ENCODE measurements at regions not wholly inside any gene's neighbourhood (a gene's known extent, or its start where the extent isn't known, plus 50 kb on each side); places are given as distances from the start of the nearest gene placed in this dataset.

DNA sequence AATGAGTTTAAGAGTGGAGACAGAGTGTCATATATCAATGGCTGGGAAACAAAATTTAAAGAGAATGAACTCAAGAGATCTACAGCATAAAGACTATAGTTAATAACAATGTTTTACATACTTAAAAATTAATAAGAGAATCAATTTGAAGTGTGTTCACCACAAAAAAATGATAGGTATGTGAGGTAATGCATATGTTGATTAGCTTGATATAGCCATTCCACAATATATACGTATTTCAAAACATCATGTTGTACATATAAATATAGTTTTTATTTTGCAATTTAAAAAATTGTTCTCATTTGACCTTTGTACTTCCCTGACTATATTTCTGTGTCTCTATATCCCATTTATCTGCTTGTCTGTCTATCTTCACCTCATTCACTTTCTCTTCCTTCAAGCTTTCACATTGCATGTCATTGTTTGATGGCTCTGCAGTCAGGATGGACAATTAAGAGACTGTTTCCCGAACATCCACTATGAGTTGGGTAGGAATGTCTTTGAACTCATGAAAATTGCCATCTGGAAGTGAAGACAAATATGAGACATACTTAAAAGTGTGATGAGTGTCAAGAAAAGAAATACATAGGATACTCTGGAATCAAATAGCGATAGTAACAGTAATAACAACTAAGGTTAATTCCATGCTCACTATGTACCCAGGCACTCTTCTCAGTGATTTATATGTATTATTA, 359.9 kb upstream of the ACTBL2 start:
- no peak overlapping the region for H3K4me3 ChIP-seq (ENCODE audit: low read depth, low read length)
- no peak for DNase-seq (ENCODE audit: low read depth, low spot score)
- ChIA-PET CTCF (interaction anchor here (1.3 kb wide), 1 partner anchor 63 kb away, joined by 5 read pairs; no protein-coding TSS in a partner anchor), POLR2A (interaction anchor here (0.8 to 1.2 kb wide), 3 partner anchors 26 to 618 kb away, joined by 3 to 4 read pairs (median 4); partner anchors contain the start of gene PLK2)
- TF ChIP-seq, protein P1, sequence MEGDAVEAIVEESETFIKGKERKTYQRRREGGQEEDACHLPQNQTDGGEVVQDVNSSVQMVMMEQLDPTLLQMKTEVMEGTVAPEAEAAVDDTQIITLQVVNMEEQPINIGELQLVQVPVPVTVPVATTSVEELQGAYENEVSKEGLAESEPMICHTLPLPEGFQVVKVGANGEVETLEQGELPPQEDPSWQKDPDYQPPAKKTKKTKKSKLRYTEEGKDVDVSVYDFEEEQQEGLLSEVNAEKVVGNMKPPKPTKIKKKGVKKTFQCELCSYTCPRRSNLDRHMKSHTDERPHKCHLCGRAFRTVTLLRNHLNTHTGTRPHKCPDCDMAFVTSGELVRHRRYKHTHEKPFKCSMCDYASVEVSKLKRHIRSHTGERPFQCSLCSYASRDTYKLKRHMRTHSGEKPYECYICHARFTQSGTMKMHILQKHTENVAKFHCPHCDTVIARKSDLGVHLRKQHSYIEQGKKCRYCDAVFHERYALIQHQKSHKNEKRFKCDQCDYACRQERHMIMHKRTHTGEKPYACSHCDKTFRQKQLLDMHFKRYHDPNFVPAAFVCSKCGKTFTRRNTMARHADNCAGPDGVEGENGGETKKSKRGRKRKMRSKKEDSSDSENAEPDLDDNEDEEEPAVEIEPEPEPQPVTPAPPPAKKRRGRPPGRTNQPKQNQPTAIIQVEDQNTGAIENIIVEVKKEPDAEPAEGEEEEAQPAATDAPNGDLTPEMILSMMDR (IDR thresholded peaks at IDR 0.05; ENCODE audit: insufficient read depth, low read length, missing control alignments): no peak

DNA sequence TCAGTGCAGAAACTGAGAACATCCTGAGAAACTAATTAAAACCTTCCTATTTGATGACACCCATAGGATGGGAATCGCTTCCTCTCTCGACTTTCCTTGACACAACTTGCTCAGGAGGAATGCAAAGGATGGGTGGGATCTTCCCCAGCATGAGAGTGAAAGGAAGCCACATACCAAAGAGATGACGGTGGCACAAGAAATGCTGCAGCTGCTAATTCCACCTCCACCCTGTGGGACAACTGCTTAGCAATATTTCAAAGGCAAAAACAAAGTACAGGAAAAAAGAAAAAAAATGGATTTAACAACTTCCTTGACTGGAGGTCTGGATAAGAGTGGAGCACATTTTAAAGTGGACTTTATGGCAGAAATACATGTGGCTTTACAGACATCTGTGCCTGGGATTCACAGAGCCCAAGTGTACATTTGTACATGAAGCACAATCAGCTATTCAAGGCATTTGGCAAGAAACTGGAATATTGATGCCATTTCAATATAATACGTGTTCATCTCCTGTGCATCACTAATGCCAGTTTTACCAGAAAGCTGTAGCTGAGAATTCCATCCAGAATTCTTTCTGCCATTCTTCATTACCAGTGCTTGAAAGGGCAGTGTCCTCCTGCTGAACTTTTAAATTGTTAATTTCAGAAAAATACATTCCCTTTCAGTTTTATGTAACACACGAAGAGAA, 359.2 kb upstream of the ACTBL2 start:
- peak; percentile 97 for DNase-seq (ENCODE audit: low read depth, low spot score)
- POLR2A ChIA-PET: interaction anchor here (0.6 to 1.2 kb wide), 5 partner anchors 18 to 618 kb away, joined by 3 to 4 read pairs (median 3); partner anchors contain the start of gene PLK2
- TF ChIP-seq, protein P1 (IDR thresholded peaks at IDR 0.05; ENCODE audit: insufficient read depth, low read length, missing control alignments): no peak
- CTCF ChIA-PET: interaction anchor here (1.3 kb wide), 1 partner anchor 63 kb away, joined by 5 read pairs; no protein-coding TSS in a partner anchor
- H3K4me3 ChIP-seq (ENCODE audit: low read depth, low read length): no peak overlapping the region

DNA sequence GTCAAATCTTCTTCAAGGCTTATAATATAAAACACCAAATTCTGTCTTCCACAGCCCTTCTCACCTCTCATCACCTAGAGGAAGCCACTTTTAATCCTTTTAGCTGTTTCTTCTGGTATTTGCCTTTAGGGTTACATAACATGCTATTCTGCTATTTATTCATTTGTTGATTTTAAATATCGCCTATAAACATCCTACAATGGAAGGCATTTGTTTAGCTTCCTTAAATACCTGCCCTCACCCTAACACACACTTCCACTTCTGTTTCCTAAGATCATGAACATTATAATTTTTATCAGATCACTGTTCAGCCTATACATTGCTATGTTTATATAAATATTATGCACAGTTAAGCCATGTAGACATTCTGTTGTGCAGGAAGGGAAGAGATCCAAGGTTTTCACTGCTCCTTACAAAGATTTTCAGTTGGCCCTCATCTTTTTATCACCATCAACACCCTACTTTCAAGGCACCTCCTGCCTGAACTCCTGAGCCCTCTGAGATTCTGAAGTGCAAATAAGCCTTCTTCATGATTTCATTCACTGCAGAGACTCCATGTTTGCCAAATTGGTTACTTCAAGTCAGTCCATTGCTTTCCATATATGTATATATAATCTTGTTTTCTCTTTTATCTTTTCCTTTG, 356.9 kb upstream of the ACTBL2 start:
- POLR2A ChIA-PET: interaction anchor here (1.0 kb wide), 1 partner anchor 620 kb away, joined by 4 read pairs; the partner anchor contains the start of gene PLK2
- TF ChIP-seq, protein P1 (IDR thresholded peaks at IDR 0.05; ENCODE audit: insufficient read depth, low read length, missing control alignments): no peak
- no peak for DNase-seq (ENCODE audit: low read depth, low spot score)
- CTCF ChIA-PET: interaction anchor here (0.7 to 2.4 kb wide), 5 partner anchors 9 to 541 kb away, joined by 3 to 14 read pairs (median 3); no protein-coding TSS in a partner anchor
- no peak overlapping the region for H3K4me3 ChIP-seq (ENCODE audit: low read depth, low read length)

DNA sequence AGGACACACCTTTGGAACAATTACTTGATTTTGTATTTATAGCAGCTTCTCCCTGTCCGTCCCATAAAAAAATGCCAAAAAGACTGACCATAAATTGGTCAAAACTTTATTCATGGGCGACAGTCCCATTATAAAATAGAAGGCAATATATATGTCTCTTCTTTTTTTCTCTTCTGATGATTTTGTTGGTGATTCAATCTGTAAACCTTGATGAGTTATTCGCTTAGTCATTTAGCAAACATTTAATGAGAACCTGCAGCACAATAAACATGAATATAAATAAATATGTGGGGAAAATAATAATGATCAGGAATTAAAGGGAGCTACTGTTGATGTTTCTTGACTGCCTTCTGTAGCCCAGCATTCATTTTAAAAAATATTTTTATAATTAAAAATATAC, 356.4 kb upstream of the ACTBL2 start:
- CTCF ChIA-PET: interaction anchor here (0.7 to 2.4 kb wide), 5 partner anchors 9 to 541 kb away, joined by 3 to 14 read pairs (median 3); no protein-coding TSS in a partner anchor
- no peak for DNase-seq (ENCODE audit: low read depth, low spot score)

DNA sequence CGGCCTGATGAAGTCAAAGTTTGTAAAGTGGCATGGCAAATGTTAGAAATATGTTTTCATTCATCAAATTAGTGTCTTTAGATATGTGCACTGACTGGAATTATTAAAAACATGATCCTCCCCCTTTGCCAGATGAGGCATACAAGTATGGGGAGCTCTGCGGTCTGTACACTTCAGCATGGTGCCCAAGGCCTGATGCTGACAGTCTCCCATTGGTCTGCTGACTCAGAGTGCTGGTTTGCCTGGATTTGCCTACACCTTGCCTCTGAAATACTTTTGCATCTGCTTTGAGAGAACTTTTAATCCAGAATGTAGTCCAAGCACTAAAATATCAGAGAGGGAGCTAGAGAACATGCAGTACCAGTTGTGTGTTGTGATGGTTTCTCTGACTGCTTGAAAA, 354.3 kb upstream of the ACTBL2 start:
- DNase-seq (ENCODE audit: low read depth, low spot score): no peak
- ChIA-PET POLR2A (interaction anchor here (1.1 kb wide), 1 partner anchor 12 kb away, joined by 5 read pairs; no protein-coding TSS in a partner anchor), CTCF (interaction anchor here (1.0 to 1.9 kb wide), 5 partner anchors 8 to 621 kb away, joined by 3 to 7 read pairs (median 4); no protein-coding TSS in a partner anchor)
- H3K4me3 ChIP-seq (ENCODE audit: low read depth, low read length): no peak overlapping the region
- TF ChIP-seq, protein P1 (IDR thresholded peaks at IDR 0.05; ENCODE audit: insufficient read depth, low read length, missing control alignments): no peak

More for the DNA sequence above, 356.4 kb upstream of the ACTBL2 start:
- TF ChIP-seq, protein P1 (IDR thresholded peaks at IDR 0.05; ENCODE audit: insufficient read depth, low read length, missing control alignments): no peak
- POLR2A ChIA-PET: interaction anchor here (1.0 kb wide), 1 partner anchor 621 kb away, joined by 4 read pairs; the partner anchor contains the start of gene PLK2
- no peak overlapping the region for H3K4me3 ChIP-seq (ENCODE audit: low read depth, low read length)

Data from AG04449 (cell line).